IPS-15b (cell line): ENCODE measurements at regions not wholly inside any gene's neighbourhood (a gene's known extent, or its start where the extent isn't known, plus 50 kb on each side); places are given as distances from the start of the nearest gene placed in this dataset.

Experiments used
- H3K27me3 ChIP-seq: one replicate; pipeline ENCODE4 v1.6.1; 2013; ENCODE audit warnings: low read length; ENCODE audit not compliant: control insufficient read depth, insufficient read depth
- H3K36me3 ChIP-seq: one replicate; pipeline ENCODE4 v1.6.1; 2013; ENCODE audit warnings: low read length; ENCODE audit not compliant: control insufficient read depth, insufficient read depth
- H3K4me1 ChIP-seq: one replicate; pipeline ENCODE4 v1.6.1; 2013; ENCODE audit warnings: mild to moderate bottlenecking, low read length; ENCODE audit not compliant: control insufficient read depth, insufficient read depth
- H3K4me3 ChIP-seq: one replicate; pipeline ENCODE4 v1.5.1; 2013; ENCODE audit warnings: low read depth, low read length
- H3K9ac ChIP-seq: one replicate; pipeline ENCODE4 v1.6.1; 2013; ENCODE audit warnings: low read depth, mild to moderate bottlenecking, low read length
- H3K9me3 ChIP-seq: one replicate; pipeline ENCODE4 v1.6.1; 2013; ENCODE audit warnings: mild to moderate bottlenecking, low read length; ENCODE audit not compliant: control insufficient read depth, insufficient read depth

DNA sequence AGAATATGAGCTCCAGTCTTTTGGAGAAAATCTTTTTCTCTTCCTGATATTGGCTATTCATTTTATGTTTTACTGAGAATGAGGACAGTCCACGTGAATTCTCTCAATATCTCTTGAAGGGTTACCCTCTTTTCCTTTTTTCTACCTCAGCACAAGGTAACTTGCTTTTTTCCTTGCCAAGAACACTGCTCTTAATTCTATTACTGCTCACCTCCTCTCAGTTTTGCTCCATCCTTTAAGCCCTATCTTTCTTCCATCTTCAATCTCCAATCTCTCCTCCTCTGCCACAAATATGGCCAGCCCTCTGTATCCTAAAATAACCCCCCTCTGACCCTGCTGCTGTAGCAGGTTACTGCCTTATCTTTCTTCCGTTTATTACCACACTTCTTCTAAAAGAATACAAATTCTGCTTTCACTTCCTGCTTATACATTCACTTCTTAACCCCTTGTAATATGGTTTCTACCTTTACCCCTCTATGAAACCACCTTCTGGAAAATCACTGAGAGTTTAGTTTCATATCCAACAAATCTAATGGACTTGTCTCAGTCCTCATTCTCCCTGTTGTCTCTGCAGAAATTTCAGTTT is 89.0 kb downstream of the NFKBIZ start:
- no peaks in the 10 kb centered on the region for H3K27me3 ChIP-seq
- H3K4me1 ChIP-seq: no peaks in the 10 kb centered on the region
- no peak overlapping the region for H3K4me3 ChIP-seq
- H3K36me3 ChIP-seq: no peaks in the 10 kb centered on the region
- no peaks in the 10 kb centered on the region for H3K9me3 ChIP-seq
- H3K9ac ChIP-seq: no peak overlapping the region

DNA sequence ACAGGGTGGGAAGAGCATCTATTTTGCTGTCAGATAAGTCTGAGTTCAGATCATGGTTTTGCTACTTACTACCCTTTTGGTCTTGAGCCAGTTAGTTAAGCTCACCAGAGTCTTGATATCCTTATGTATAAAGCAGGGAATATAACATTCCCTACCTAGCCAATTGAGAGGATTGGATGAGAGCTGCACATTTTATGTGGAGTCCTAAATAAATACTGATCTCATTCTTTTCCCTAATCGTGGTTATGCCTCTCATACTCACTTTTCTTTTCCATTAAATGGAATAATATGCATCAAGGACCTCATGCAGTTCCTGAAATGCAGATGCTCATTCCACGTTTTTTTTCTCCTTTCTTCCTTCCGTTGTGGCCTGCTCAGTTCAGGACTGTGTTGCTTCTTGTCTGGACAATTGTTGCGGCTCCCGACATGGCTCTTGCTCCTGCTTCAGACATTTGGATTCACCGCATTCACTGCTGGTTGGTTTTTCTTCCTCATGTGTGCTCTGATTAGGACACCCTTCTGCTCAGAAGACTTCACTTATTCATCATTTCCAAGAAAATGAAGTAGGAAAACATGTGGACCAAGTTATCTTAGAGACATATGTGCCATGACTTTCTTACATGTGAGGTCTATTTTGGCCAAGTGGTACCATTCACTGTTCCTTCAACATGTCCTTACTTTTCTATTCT is 90.2 kb downstream of the NFKBIZ start:
- no peaks in the 10 kb centered on the region for H3K36me3 ChIP-seq
- no peak overlapping the region for H3K9ac ChIP-seq
- no peaks in the 10 kb centered on the region for H3K9me3 ChIP-seq
- no peak overlapping the region for H3K4me3 ChIP-seq
- no peaks in the 10 kb centered on the region for H3K4me1 ChIP-seq
- H3K27me3 ChIP-seq: no peaks in the 10 kb centered on the region

DNA sequence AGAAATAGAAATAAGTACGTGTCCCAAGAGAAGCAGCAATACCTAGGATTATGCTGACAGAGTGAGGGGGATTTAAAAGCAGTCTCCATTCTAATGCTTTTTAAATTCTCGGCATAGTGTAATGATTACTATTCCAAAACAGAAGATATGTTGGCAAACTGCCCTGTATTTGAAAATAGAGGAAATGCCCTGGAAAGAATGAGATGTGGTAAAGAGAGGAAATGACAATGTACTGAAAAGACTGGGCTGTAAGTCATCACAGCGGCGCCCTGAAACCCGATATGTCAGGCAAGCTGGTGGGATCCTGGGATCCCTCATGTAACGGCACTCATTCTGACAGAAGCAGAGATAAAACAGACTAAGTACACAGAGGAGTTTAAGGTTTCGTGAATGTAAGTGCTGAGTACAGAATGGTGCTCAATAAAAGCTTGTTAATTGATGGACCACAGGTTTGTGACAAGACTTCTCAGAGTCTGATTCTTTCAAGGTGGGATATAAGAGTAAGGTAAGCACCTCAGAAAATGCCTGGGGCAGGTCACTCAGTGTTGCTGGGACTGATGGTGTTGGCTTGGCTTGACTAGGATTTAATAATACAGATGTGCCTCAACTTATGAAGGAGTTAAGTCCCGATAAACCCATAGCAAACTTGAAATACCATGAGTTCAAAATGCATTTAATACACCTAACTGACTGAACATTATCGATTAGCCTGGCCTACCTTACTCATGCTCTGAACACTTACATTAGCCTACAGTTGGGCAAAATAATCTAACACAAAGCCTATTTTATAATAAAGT is 91.4 kb downstream of the NFKBIZ start:
- Histone ChIP-seq H3K9me3 (no peaks in the 10 kb centered on the region), H3K4me3 (no peak overlapping the region), H3K9ac (no peak overlapping the region), H3K4me1 (no peaks in the 10 kb centered on the region), H3K27me3 (no peaks in the 10 kb centered on the region), H3K36me3 (no peaks in the 10 kb centered on the region)

DNA sequence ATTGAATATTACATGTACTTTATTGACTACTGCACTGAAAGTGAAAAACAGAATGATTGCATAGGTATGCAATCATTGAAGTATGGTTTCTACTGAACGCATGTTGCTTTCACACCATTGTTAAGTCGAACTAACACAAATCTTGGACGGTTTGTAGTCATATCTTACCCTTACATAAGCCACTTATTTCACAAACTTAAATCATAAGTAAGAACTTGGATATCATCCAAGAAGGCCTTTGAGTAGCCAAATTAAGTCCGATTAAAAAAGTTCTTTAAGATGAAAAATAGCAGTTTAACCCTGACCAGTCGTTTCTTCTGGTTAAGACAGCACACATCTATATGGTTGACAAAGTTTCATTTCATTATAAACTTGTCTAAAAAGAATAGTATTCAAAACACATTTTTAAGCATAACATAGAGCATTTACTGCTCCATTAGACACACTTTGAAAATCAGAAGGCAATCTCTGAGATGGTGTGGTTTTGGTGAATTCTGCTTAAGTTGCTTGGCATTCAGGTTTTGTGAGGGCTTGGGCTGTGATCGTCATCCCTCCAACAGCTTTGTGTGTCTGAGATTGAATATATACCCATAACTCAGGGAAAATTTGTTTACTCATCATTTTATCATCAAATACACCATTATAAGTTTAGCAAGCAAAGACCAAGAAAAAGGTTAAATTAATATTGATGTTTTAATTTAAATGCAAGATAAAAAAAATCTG is 92.2 kb downstream of the NFKBIZ start:
- no peak overlapping the region for H3K4me3 ChIP-seq
- no peaks in the 10 kb centered on the region for H3K27me3 ChIP-seq
- H3K4me1 ChIP-seq: no peaks in the 10 kb centered on the region
- H3K36me3 ChIP-seq: no peaks in the 10 kb centered on the region
- no peak overlapping the region for H3K9ac ChIP-seq
- no peaks in the 10 kb centered on the region for H3K9me3 ChIP-seq

DNA sequence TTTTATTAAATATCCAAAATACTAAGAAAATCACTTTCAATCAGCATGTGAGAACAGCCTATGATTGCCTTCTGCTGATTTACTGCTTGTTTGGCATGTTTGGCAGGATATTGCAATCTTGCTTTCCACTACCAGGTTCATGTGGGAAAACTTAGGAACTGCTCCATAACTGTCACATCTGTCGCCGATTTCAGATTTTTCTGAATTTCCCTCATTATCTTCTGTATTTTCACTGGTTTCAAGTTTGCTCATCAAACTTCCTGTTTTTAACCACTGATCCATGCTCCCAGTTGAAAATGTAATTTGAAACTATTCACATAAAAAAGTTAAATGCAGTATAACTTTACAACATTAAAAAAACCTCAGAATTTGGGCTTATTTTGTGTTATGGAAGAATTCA is 93.0 kb downstream of the NFKBIZ start:
- H3K4me1 ChIP-seq: no peaks in the 10 kb centered on the region
- H3K9me3 ChIP-seq: no peaks in the 10 kb centered on the region
- H3K4me3 ChIP-seq: no peak overlapping the region
- no peak overlapping the region for H3K9ac ChIP-seq
- no peaks in the 10 kb centered on the region for H3K36me3 ChIP-seq
- no peaks in the 10 kb centered on the region for H3K27me3 ChIP-seq

DNA sequence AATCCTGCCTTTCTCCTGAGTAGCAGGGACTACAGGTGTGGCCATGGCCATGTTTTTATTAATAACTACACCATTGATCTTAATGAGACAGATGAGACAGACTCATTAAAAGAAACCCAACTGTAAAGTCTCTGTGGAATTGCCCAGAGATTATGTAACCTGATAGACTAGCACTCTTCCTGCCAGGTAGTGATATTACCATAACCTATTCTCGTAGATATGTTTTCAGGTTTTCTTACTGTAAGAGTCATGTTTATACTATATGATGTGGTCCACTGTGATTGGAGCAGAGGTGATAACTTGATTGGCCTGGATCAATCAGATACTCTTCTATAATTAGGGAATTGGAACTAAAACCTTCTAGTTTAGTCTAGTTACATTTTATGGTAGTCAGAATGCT is 93.7 kb downstream of the NFKBIZ start:
- Histone ChIP-seq H3K36me3 (no peaks in the 10 kb centered on the region), H3K4me1 (no peaks in the 10 kb centered on the region), H3K9me3 (no peaks in the 10 kb centered on the region), H3K4me3 (no peak overlapping the region), H3K9ac (no peak overlapping the region), H3K27me3 (no peaks in the 10 kb centered on the region)

DNA sequence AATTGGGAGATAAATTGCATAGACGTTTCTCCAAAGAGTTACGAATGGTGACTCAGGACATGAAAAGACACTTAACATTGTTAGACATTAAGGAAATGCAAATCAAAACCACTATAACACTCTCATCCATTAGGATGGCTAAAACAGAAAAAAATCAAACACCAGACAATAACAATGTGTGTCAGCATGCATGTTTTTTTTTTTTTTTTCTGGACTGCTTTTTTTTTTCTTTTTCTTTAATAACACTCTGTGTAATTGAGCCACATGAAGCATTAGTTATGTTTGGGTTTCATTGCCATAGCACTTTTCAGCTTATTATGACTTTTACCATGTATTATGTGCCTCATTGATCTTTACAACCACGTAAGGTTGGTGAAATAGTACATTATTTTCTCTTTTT is 95.0 kb downstream of the NFKBIZ start:
- Histone ChIP-seq H3K4me1 (no peaks in the 10 kb centered on the region), H3K4me3 (no peak overlapping the region)

DNA sequence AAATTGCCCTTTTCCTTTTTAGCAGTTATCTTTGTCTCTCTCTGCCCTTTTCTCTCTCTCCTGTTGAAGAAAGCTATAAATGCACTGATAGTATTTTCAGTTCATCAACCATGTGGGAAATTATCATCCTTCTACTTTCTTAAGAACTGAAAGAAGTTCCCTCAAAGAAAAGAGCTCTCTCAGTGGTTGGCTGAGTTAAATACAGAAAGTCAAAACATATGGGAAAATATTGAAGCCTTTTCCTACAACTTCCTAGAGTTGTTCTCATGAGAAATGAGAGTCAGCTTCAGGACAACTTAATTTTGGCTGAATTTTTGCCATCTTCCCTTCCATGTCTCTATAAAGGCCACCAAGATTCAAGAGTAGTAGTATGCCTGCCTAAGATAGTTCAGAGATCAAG is 96.7 kb downstream of the NFKBIZ start:
- Histone ChIP-seq H3K27me3 (no peaks in the 10 kb centered on the region), H3K9me3 (no peaks in the 10 kb centered on the region), H3K9ac (no peak overlapping the region)

More for the DNA sequence above, 95.0 kb downstream of the NFKBIZ start:
- Histone ChIP-seq H3K36me3 (no peaks in the 10 kb centered on the region), H3K9me3 (no peaks in the 10 kb centered on the region), H3K27me3 (no peaks in the 10 kb centered on the region), H3K9ac (no peak overlapping the region)

DNA sequence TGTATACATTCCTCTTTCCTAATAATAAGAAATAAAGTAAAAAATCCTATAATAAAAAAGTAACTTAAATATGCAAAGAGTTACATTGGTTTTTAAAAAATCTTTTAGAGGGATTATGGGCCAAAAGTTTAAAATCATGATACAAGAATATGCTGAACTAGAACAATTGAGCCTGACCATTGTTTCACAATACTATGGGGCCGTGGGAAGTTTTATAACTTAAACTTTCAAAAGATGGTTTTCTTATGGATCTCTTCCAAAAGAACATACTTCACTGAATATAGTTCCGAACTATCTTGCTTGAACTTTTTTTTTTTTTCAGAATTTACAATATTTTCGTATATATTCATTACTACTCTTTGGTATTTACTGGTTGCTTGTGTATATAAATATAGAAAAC is 97.6 kb downstream of the NFKBIZ start:
- H3K9me3 ChIP-seq: no peaks in the 10 kb centered on the region
- H3K4me3 ChIP-seq: no peak overlapping the region
- no peak overlapping the region for H3K9ac ChIP-seq
- no peaks in the 10 kb centered on the region for H3K4me1 ChIP-seq
- H3K27me3 ChIP-seq: no peaks in the 10 kb centered on the region
- H3K36me3 ChIP-seq: no peaks in the 10 kb centered on the region

More for the DNA sequence above, 96.7 kb downstream of the NFKBIZ start:
- Histone ChIP-seq H3K36me3 (no peaks in the 10 kb centered on the region), H3K4me3 (no peak overlapping the region), H3K4me1 (no peaks in the 10 kb centered on the region)

DNA sequence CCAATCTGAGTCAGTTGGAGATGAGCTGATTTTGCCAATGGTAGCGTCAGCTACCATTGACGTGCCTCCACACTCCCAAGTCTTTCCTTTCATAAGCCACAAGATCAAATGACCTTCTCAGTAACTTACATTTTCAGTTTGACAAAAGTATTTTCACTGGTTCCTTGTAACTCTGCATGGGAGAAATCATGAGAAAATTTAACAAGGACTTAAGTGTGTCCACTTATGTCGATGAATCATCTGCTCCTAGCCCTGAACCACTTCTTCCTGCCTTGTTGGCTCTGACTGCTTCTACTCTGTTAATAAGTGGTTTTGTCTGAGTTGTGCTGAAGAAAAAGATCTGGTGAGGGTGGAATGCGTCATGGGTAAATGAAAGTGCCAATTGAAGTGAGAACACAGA is 101.2 kb downstream of the NFKBIZ start:
- Histone ChIP-seq H3K9me3 (no peaks in the 10 kb centered on the region), H3K9ac (no peak overlapping the region), H3K4me3 (no peak overlapping the region), H3K36me3 (no peaks in the 10 kb centered on the region), H3K4me1 (no peaks in the 10 kb centered on the region), H3K27me3 (no peaks in the 10 kb centered on the region)

DNA sequence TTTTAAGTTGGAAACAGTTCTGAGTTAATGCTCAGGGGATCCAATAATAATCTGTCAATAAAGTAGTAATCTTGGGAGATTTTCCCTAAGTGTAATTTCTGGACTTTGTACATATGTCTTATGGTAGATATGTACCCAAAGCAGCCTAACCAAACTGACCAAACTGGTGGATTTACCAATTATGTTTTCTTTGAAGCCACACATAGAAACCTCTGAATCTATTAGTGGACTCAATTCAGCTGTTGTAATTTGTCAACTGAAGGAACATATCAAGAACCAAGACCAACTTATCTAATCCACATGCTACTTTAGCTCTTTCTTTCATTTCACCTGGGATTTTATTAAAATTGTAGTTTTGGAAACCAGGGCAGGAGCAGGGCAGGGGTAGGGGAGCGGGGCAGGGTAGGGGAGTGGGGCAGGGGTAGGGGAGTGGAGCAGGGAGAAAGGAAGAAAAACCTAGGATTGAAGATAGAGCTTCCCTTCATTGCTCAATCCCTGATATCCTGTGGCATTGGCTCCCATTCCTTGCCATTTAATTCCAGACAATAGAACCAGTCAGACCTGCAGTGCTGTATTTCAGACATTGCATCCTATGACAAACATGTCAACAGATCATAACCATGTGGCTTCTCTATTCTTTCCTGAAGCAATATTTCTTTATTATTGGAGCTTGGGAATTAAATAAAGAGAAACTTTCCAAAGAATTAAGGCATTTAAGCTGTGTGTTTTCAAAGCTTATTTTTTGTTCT is 101.8 kb downstream of the NFKBIZ start:
- H3K27me3 ChIP-seq: no peaks in the 10 kb centered on the region
- H3K4me1 ChIP-seq: no peaks in the 10 kb centered on the region
- no peak overlapping the region for H3K4me3 ChIP-seq
- H3K9ac ChIP-seq: no peak overlapping the region
- H3K9me3 ChIP-seq: no peaks in the 10 kb centered on the region
- no peaks in the 10 kb centered on the region for H3K36me3 ChIP-seq
